HG03159 (cell line): ENCODE measurements at regions not wholly inside any gene's neighbourhood (a gene's known extent, or its start where the extent isn't known, plus 50 kb on each side); places are given as distances from the start of the nearest gene placed in this dataset.

ENCODE experiments used
- ATAC-seq: cut with Tn5 transposase; IDR thresholded peaks from one replicate; pipeline ENCODE4 v1.9.1; 2021; ENCODE audit warnings: mild to moderate bottlenecking, moderate library complexity; ENCODE audit not compliant: unreplicated experiment

DNA sequence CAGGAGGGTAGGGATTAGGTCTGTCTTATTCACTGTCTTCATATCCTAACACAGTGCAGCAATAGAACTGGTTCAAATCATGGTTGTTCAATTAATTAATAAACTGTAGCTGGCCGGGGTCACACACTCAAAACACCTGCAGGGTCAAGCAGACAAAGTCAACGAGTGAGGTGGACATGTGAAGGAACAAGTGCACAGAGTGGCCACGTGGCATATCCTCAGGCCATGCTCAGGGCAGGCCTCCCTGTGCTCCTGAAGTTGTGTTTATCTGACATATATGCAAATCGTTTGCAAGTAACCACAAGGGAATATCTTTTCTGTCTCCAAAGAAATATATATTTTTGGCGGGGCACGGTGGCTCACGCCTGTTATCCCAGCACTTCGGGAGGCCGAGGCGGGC is 98.5 kb upstream of the ZMIZ1 start:
- no peak for ATAC-seq

DNA sequence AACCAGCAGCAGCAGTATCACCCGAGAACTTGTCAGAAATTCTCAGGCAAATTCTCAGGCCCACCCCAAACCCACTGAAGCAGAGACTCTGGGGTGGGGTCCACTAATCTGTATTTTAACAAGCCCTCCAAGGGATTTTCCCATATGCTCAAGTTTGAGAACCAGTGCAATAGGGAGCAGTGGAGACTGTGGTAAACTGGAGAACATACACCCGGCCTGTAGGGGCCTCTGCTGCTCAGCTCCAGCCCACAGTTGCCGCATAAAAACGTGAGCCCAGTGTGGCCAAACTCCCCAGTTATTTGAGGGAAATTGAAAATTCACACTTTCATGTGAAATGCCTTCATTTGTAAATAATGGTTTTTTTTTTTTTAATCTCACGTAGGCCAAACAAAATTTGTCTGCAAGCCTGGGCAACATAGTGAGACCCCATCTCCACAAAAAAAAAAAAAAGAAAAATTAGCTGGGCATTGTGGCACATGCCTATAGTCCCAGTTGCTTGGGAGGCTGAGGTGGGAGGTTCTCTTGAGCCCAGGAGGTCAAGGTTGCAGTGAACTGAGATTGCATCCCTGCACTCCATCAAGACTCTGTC is 97.6 kb upstream of the ZMIZ1 start:
- no peak for ATAC-seq

DNA sequence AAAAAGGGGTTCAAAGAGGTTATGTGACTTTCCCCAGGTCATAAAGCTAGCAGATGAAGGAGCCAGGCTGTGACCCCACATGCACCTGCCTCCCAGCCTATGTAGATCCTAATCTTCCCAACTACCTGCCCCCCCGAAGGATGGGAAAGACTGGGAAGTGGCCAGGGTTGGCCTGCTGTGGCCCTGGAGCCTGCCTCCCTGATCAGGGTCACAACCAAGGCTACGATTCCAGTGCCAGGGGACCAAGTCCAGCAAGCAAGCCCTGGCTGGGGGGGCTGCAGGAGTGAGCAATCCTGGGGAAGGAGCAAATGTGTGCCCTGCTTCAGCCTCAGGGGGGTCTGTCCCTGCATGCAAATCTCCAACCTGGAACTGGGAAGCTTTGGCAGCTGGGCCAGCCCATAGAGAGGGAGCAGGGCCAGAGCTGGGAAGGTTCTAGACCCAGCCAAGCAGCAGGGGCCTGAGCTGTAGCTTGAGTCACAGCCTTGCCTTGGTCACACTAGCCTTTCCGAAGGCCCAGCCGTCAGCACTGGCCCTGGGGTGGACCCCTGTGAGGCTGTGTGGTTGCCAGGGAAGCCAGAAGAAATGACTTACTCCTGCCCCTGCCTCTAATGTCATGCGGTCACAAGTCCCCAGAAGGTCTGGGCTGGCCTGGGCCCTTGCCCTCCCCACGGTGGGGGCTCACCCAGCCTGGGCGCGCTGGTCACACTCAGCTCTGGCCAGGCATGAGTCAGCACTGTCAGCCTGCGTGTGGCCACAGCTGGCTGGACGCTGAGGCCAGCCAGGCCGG is 96.4 kb upstream of the ZMIZ1 start:
- no peak for ATAC-seq

DNA sequence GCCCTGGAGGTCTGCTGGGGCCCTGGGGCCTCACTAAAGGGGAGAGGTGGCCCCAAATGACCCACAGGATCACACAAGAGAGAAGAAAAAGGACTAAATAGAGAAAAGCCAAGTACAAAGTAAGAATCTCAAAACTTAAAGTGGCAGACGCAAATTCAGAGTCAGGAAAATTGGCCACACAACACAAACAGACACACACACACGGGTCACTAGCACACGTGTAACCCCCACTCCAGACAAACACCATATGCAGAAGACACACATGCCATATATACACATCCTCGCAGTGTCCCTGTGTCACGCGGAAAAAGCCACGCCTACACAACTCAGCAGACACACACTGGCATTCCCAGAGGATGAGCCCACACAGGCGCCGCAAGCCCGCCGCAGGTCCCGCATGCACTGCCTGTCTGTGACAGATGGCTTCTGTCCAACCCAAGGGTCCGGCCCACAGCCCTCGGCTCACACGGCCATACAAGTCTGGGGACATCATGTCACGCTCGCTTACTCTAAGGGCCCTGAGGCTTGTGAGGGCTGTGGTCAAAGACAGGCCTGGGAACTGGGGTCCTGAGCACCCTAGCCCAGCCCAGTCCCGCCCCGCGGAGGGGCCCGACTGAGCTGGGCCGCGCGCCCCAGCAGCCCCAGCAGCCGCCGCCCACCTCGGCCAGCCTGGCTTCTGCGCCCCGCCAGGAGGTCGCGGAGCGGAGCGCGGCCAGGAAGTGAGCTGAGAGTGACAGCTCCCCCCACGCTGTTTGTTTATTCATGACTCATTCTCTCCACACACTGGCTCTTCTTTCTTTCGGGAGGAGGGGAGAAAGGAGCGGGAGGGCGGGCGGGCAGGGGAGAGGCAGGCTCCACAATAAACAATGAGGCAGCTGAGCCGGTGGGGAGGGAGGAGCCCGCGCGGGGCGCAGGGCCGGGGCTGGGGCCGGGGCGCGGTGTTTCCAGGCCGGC is 95.5 kb upstream of the ZMIZ1 start:
- ATAC-seq, result peak; percentile 87

DNA sequence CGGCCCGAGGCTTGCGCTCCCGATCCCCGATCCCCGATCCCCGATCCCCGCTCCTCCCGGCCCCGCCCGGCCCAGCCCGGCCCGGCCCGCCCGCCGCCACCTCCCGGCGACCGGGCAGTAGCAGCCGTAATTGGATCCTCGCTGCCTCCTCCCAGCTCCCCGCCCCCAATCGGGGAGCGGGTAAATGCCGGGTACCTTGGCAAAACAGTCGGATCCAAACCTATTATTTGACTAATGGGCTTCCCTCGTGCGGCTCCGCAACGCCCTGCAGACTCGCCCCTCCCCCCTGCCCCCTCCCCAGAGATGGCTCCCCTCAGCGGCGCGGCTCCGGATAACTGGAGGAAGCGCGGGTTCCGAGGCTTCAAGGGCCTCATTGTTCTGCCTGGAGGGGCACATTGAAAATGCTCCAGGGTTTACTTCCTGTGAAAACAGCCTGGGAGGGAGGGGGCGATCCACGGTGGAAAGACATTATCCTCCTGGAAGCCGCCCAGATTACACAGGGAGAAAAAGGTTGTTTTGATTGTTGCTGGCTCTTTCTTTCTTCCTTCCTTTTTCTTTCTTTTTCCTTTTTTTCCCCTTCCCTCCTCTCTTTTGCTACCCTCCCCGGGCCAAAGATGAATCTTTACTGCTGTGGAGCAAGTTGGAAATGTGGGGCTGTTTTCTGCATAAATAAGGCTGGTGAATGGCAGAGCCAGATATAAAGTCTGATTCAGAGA is 94.7 kb upstream of the ZMIZ1 start:
- ATAC-seq, result peak; percentile 37

DNA sequence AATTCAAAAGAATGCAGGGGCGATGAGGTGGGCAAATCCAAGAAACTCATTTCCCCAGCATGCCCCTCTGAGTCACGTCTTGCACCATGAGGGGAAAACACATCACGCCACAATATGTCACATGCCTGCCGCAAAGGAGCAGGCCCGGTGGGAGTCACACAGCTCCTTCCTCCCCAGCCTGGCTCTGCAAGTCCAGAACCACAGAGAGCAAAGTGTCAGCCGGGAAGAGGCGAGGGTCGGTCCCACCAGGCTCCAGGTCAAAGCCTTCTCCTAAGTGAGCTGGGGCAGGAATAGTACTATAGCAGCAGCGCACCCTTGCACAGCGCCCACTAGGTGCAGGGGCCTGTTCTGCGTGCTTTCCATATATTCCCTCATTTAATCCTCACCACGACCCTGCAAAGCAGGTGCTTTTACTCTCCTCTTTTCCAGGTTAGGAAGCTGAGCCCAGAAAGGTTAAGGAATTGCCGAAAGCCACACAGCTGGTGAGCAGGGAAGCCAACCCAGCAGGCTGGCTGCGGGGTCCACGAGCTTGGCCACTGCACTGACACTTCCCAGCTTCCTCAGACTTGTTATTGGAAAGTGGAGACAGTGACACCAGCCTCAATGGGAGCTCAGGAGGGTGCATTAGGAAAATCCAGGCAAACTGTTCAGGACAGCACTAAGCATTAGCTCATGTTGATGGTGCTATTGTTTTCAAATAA is 94.0 kb upstream of the ZMIZ1 start:
- ATAC-seq, result no peak

DNA sequence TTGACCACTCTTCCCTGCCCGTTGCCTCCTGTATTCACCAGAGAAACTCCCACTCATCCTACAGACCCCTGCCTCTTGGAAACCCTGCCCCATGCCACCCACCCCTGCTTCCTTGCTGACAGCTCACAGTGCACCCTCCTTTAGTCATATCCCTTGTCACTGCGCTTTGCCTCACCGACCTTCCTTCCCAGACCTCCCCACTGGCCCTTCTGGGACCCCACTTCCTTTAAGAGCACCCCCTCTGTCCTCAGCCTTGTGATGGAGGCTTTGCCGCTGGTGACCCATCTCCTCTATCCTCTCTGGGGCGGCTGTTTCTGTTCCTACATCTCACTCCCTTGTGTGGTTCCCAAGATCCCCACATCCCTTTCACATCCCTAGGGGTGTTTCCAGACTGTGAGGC is 92.8 kb upstream of the ZMIZ1 start:
- no peak for ATAC-seq

DNA sequence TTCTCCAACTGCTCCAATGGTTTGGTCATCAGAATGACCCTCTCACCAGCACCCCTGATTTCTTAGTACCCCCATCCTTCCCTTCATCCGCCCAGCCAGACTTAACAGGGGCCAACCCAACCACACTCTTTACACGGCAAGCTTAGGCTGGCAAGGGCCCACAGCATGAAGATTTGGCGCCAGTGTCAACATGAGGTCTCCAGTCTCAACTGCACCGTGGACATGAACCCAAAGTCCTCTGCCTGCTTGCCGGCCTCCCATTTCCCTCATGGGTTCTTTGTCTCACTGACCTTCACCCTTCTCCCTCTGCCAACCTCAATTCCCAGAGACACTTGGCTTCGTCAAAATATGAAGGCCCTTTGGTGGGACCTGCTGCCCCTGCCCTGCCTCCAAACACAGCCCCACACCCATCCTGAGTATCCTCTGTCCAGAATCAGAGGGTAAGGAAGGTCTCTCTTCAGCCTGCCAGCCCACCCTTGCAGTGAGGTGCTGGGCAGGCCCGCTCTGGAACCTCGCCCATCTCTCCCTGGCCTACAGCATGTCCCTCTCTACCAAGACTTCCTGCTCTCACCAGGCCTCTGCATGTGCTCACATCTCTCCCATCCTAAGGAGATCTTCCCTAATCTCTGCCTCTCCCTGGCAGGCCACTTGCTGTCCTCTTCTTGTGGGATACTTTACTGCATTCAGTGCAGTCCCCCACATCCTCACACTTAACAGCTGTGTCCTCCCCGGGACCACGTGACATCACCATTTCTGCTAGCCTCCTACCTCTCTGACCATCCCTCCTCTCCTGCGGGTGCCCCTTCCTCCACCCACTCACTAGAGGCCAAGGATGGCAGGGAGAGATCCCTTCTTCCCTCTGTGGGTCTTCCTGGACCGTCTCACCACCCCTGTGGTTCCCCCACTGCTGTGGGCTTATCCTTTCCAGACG is 91.7 kb upstream of the ZMIZ1 start:
- no peak for ATAC-seq

DNA sequence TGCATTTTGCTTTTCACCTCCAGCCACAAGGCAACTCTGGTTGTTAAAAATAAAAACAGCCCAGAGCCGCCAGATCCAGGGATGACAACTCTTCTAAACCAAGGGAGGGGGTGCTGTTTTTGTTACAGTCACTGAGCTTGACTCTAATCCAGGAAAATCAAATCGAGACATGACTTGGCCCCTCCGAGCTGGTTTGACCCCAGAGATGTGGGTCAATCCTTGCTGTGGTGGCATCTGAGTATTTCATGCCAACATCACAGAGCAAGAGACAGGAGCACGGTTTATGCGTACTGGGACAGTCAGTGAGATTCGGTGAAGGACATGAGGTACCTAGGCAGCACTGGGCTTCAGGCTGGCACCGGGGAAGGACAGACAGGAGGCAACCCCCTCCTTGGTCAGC is 88.8 kb upstream of the ZMIZ1 start:
- no peak for ATAC-seq

DNA sequence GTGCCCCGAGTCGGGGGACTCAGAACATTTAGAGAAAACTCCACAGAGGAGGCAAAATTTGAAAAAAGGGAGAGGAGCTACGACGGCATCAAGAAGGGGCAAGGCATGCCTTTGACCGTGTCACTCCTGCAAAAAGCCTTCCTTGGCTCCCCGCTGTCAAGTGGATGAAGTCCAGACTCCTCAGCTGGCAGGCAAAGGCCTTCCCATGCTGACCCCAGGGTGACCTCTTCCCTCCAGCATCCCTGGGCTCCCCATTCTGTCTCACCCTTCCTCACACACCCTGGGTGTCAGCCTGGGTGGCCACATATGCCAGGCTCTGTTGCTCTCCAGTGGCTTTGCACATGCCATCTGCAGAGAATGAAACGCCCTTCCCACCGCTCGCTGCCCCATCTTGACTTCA is 88.4 kb upstream of the ZMIZ1 start:
- ATAC-seq, result no peak

DNA sequence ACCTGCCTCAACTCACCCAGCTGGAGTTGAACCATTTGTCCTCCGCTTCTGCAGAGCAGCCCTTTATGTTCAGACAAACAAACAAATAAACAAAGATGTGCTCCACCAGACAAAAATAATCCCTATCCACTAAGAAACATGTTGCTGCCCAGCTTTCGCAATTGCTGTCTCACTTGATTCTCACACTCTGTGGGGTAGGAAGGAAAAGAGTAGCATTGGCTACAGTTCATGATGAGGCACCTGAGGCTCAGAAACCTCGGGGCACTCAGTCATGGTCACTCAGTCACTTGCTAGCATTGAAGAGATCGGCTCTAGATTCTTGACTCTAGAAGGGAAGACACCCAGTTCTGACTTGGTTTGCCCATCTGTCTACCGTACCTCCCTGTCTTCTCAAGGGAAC is 88.0 kb upstream of the ZMIZ1 start:
- no peak for ATAC-seq

DNA sequence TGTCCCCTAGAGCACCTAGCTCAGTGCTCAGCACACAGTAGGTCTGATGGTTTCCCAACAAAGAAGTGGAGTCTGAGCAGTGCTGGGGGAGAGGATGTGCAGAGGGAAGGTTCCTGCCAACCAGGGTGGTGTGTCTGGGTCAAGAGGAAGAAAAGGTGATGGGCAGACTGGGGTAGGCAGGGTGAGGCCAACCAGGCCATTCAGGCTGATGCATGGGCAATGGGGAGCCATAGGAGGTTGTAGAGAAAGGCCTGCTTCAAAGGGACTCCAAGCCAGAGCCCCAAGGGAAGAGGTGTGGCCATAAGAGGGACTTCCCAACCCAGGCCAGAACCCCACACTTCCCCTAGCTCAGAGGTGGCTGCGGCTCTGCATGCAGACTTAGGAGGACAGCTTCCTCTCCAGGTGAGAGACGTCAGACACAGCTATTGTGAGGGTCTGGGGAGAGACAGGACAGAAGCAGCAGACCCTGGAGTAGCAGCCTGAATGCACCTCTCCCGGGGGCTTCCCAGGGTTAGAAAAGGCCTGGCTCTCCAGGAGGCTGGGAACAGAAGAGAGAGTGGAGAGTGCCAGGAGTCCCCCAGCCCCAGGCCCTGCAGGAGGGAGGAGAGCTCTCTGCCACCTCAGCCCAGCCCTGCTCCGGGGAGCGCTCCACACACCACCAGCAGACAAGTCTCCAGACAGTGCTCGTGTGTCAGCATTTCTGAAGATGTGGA is 87.4 kb upstream of the ZMIZ1 start:
- ATAC-seq, result peak; percentile 76

DNA sequence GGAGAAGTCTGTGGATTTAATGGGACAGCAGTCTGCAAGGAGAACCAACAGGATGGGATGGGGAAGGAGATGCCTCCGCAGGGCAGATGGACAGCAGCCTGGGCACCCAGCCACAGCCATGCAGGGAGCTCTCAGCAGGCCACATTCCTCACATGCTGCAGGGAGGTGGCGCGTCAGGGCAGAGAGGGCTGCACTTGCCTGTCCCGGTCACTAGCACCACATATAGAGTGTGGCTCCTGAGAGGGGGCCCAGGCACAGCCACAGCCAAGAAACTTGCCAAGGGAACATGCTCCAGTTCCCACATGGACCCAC is 86.8 kb upstream of the ZMIZ1 start:
- no peak for ATAC-seq

DNA sequence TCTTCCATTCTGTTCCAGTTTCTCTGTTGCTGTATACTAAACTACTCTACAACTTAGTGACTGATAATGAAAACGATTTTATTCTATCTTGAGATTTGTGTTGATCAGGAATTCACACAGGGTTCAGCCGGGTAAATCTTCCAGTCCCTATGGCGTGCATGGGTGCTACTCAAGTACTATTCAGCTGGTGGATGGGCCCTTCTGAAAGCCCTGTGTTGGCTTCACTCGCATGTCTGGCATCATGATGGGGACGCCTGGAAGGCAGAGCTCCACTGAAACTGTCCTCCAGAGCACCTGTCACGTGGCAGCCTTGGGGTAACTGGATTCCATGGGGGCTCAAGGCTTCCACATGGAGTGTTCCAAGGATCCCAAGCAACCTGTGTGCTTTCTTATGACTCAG is 86.0 kb upstream of the ZMIZ1 start:
- ATAC-seq, result no peak

DNA sequence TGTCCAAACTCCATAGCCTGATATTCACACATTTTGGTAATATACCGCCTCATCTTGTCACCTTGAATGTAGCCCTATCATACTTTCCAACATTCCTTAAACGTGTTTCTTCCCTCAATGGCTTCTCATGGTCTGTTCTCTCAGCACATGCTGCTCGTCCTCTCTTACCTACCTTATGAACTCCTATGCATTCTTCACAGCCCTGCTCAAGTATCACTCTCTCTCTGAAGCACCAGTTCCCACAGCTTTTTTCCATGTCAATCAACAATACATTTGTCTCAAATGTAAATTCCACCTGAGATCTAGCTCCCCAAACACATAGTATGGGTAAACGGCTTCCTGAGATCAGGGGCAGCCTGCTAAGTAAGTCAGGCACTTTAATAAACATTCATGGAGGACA is 85.2 kb upstream of the ZMIZ1 start:
- ATAC-seq, result no peak

DNA sequence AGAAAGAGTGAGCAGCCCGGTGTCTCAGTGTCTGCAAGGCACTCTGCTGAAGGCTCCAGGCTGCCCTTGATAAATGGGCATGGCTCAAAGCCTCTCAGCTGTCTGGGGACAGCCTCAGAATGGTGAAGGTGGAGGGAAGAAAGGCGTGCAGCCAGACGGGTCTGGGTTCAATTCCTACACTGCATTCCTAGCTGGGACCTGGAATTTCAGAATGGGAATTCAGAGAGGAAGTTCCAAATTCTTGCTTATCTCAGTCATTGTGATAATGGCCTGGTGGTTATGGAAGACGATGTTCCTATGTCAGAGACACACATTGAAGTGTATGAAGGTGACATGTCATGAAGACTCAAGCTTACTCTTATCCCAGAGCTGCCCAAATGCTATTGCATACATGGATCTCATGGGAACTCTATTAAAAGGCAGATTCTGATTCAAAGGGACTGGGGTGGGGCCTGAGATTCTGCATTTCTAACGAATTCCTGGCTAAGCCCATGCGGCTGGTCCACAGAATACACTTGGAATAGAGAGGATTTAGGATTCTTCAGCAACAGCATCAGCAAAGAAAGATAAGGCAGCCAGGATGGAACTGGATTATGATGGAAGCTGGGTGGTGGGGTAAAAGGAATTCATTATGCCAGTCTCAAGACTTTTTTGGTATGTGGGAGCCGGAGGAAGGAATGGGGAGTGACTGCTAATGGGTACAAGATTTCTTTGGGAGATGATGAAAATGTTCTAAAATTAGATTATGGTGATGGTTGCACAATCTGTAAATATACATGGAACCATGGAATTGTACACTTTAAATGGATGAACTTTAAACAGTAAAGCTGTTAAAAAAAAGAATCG is 82.6 kb upstream of the ZMIZ1 start:
- no peak for ATAC-seq

DNA sequence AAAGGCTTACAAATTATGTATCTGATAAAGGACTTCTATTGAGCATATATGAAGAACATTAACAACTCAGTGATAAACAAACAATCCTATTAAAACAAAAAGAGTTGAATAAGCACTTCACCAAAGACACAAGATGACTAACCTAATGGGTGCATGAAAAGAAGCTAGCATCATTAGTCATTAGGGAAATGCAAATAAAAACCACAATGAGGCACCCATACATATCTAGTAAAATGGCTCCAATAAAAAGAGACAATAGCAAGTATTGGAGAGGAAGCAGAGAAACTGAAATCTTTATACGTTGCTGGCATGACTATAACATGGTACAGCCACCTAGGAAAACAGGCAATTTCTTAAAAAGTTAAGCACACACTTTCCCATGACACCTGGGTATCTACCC is 77.6 kb upstream of the ZMIZ1 start:
- ATAC-seq, result peak; percentile 75

DNA sequence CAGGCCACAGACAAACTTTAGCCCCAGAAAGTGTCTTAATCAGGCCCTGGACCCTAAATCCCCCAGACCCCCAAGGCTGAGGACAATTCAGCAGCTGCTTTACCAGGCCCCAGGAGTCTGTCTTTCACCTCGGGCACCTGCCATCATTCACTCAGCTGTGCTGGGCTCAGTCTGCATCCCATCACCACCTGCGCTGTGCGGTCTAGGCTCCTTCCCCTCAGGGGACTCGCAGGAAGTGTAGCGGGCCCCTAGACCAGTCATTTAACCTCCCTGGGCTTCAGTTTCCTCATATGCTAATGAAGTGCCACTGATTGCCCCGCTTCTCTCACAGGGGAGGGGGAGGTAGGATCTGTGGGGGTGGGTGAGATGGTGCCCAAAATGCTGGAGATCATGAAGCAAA is 76.4 kb upstream of the ZMIZ1 start:
- ATAC-seq, result peak; percentile 59
